IMR-90 (cell line): ENCODE measurements at regions not wholly inside any gene's neighbourhood (a gene's known extent, or its start where the extent isn't known, plus 50 kb on each side); places are given as distances from the start of the nearest gene placed in this dataset.

Experiments used
- ATAC-seq: fragments of 200-7000 bp; cut with Tn5 transposase; 2 replicates; pipeline ENCODE4 v1.9.1; 2020; ENCODE audit warnings: low read depth, mild to moderate bottlenecking, moderate library complexity
- BruUV-seq: library from RNA; stranded (reverse); fragments of 400-500 nt; replicated peaks from 2 replicates; lab custom pipeline; 2021; lab: Mats Ljungman, UMichigan
- CTCF ChIA-PET: fragments of 300-600 bp; formaldehyde crosslinking; extraction: SDS; loops from one replicate; lab custom pipeline; 2021; ENCODE audit warnings: antibody characterized with exemption; lab: Yijun Ruan, JAX
- POLR2A ChIA-PET: fragments of 300-600 bp; sonication (Branson Sonifier 250); formaldehyde crosslinking; loops from one replicate; lab custom pipeline; 2022; ENCODE audit warnings: antibody characterized with exemption; ENCODE audit not compliant: unreplicated experiment; lab: Charles Lee
- DNase-seq: peaks from one replicate; pipeline ENCODE4 v3.0.0; 2013
- H2AFZ ChIP-seq: replicated peaks from 2 replicates; pipeline ENCODE3; 2013; ENCODE audit warnings: low read length, mild to moderate bottlenecking; ENCODE audit not compliant: poor library complexity
- H2AK5ac ChIP-seq: 2 replicates; pipeline ENCODE4 v1.6.1; 2013; ENCODE audit warnings: low read depth, low read length, inconsistent platforms
- H2AK9ac ChIP-seq: replicated peaks from 2 replicates; pipeline ENCODE3; 2013; ENCODE audit warnings: mild to moderate bottlenecking, low read depth, low read length, moderate library complexity; ENCODE audit not compliant: poor library complexity
- H2BK120ac ChIP-seq: 2 replicates; pipeline ENCODE4 v1.6.1; 2013; ENCODE audit warnings: low read depth, low read length, inconsistent platforms
- H2BK15ac ChIP-seq: 3 replicates; pipeline ENCODE4 v1.6.1; 2013; ENCODE audit warnings: low read depth, low read length, inconsistent platforms
- H2BK20ac ChIP-seq: 2 replicates; pipeline ENCODE4 v1.6.1; 2013; ENCODE audit warnings: low read depth, mild to moderate bottlenecking, inconsistent platforms, low read length, moderate library complexity
- H2BK5ac ChIP-seq: 2 replicates; pipeline ENCODE4 v1.6.1; 2013; ENCODE audit warnings: mild to moderate bottlenecking, low read depth, low read length, inconsistent platforms; ENCODE audit not compliant: poor library complexity, severe bottlenecking
- H3K14ac ChIP-seq: replicated peaks from 2 replicates; pipeline ENCODE4 v1.6.1; 2013; ENCODE audit warnings: low read depth, low read length, inconsistent platforms
- H3K18ac ChIP-seq: 2 replicates; pipeline ENCODE4 v1.6.1; 2013; ENCODE audit warnings: low read depth, low read length, control low read depth
- H3K23ac ChIP-seq: 2 replicates; pipeline ENCODE4 v1.6.1; 2013; ENCODE audit warnings: low read depth, low read length, inconsistent platforms
- H3K27ac ChIP-seq: 2 replicates; pipeline ENCODE4 v1.5.1; 2013; ENCODE audit warnings: mild to moderate bottlenecking, control low read depth, low read length; ENCODE audit not compliant: insufficient read depth
- H3K27me3 ChIP-seq: 2 replicates; pipeline ENCODE4 v1.6.1; 2013; ENCODE audit warnings: low read length; ENCODE audit not compliant: control insufficient read depth, insufficient read depth
- H3K36me3 ChIP-seq: 2 replicates; pipeline ENCODE4 v1.6.1; 2013; ENCODE audit warnings: low read length, mixed read lengths; ENCODE audit not compliant: control insufficient read depth, insufficient read depth
- H3K4ac ChIP-seq: 2 replicates; pipeline ENCODE4 v1.6.1; 2013; ENCODE audit warnings: low read depth, low read length, inconsistent platforms
- H3K4me1 ChIP-seq: 2 replicates; pipeline ENCODE4 v1.6.1; 2013; ENCODE audit warnings: low read length, mixed read lengths; ENCODE audit not compliant: control insufficient read depth, insufficient read depth
- H3K4me2 ChIP-seq: 2 replicates; pipeline ENCODE4 v1.6.1; 2013; ENCODE audit warnings: low read depth, mild to moderate bottlenecking, control low read depth, low read length, moderate library complexity
- H3K4me3 ChIP-seq: 2 replicates; pipeline ENCODE4 v1.5.1; 2013; ENCODE audit warnings: low read depth, mild to moderate bottlenecking, control low read depth, low read length, moderate library complexity; ENCODE audit not compliant: insufficient read depth
- H3K56ac ChIP-seq: 2 replicates; pipeline ENCODE4 v1.6.1; 2013; ENCODE audit warnings: low read length, inconsistent platforms; ENCODE audit not compliant: insufficient read depth; ENCODE audit errors: extremely low read depth
- H3K79me1 ChIP-seq, 2 experiments: 2 replicates each; pipeline ENCODE4 v1.6.1; 2013; ENCODE audit warnings: low read length in 2 of 2, inconsistent platforms in 1 of 2, low read depth in 1 of 2
- H3K9ac ChIP-seq: 2 replicates; pipeline ENCODE4 v1.6.1; 2013; ENCODE audit warnings: low read depth, low read length, control low read depth
- H3K9me1 ChIP-seq: 2 replicates; pipeline ENCODE4 v1.6.1; 2013; ENCODE audit warnings: low read length, inconsistent platforms; ENCODE audit not compliant: insufficient read depth
- H3K9me3 ChIP-seq: 2 replicates; pipeline ENCODE4 v1.6.1; 2013; ENCODE audit warnings: low read length; ENCODE audit not compliant: control insufficient read depth, insufficient read depth
- H4K20me1 ChIP-seq: 2 replicates; pipeline ENCODE4 v1.6.1; 2013; ENCODE audit warnings: low read length, inconsistent platforms; ENCODE audit not compliant: insufficient read depth
- H4K5ac ChIP-seq: 2 replicates; pipeline ENCODE4 v1.6.1; 2013; ENCODE audit warnings: mild to moderate bottlenecking, low read depth, low read length, control low read depth
- H4K8ac ChIP-seq, 2 experiments: 2 replicates each; pipeline ENCODE4 v1.6.1; 2013; ENCODE audit warnings: low read depth in 2 of 2, low read length in 2 of 2, control low read depth in 1 of 2, inconsistent platforms in 1 of 2
- H4K91ac ChIP-seq: 2 replicates; pipeline ENCODE4 v1.6.1; 2013; ENCODE audit warnings: low read depth, low read length, inconsistent platforms; ENCODE audit not compliant: insufficient read depth
- CEBPB ChIP-seq: IDR thresholded peaks from 2 replicates; pipeline ENCODE4 v1.6.1; 2012; ENCODE audit warnings: low read depth, low read length, improper control_type of control experiment
- MAFK ChIP-seq: IDR thresholded peaks from 2 replicates; pipeline ENCODE4 v1.6.1; 2012; ENCODE audit warnings: low read depth, low read length, improper control_type of control experiment
- MXI1 ChIP-seq: IDR thresholded peaks from 2 replicates; pipeline ENCODE4 v1.6.1; 2012; ENCODE audit warnings: low read depth, mild to moderate bottlenecking, low read length, moderate library complexity, borderline replicate concordance
- NFE2L2 ChIP-seq: fragments of 150-350 bp; IDR thresholded peaks from 2 replicates; pipeline ENCODE4 v1.6.1; 2016; ENCODE audit warnings: low read depth, mild to moderate bottlenecking, low read length
- RAD21 ChIP-seq: IDR thresholded peaks from 2 replicates; pipeline ENCODE4 v1.6.1; 2012; ENCODE audit warnings: low read length, improper control_type of control experiment
- RFX5 ChIP-seq: IDR thresholded peaks from 2 replicates; pipeline ENCODE4 v1.8.0; 2012; ENCODE audit warnings: low read depth, mild to moderate bottlenecking, low read length, moderate library complexity
- WGBS, 2 experiments: methylation state at CpG; one replicate each; pipeline versions ENCODE4 v1.1.5 to v1.1.7; 2013; ENCODE audit warnings: missing lambda C conversion rate in 2 of 2; ENCODE audit not compliant: insufficient read length in 1 of 2; ENCODE audit errors: extremely low coverage in 2 of 2; 5-methylcytosine and 5-hydroxymethylcytosine counted together
- dilution Hi-C: fragments of 300-500 bp; cut with HindIII; formaldehyde crosslinking; loops from one replicate; pipeline ENCODE4 v1.14.3; 2018; ENCODE audit warnings: low sequenced_read_pairs; ENCODE audit not compliant: unreplicated experiment
- in situ Hi-C: fragments of 300-500 bp; cut with MboI; formaldehyde crosslinking; loops from 3 replicates; pipeline ENCODE4 v1.14.3; 2019; ENCODE audit warnings: low sequenced_read_pairs, inconsistent platforms, mixed read lengths
- intact Hi-C: fragments of 100-400 bp; cut with micrococcal nuclease; formaldehyde crosslinking; loops from 2 replicates; pipeline ENCODE4 v1.10.0; 2022
- TF ChIP-seq, protein P1 (sequence below): conservative IDR thresholded peaks from 2 replicates; pipeline ENCODE4 v1.5.1; 2012; ENCODE audit warnings: mild to moderate bottlenecking, low read depth, low read length, improper control_type of control experiment

- Histone ChIP-seq H3K4ac (no peak overlapping the region), H2BK5ac (no peak overlapping the region), H3K36me3 (no peaks in the 10 kb centered on the region), H3K56ac (no peak overlapping the region), H3K9me3 (no peaks in the 10 kb centered on the region), H3K4me1 (no peaks in the 10 kb centered on the region), H3K23ac (no peak overlapping the region), H3K9ac (no peak overlapping the region), H3K27ac (no peak overlapping the region), H4K20me1 (no peaks in the 10 kb centered on the region), H4K5ac (no peak overlapping the region), H3K27me3 (no peaks in the 10 kb centered on the region), H2BK15ac (no peak overlapping the region), H3K14ac (no peak overlapping the region), H3K4me3 (no peak overlapping the region), H4K8ac (no peak overlapping the region), H4K91ac (no peak overlapping the region), H2BK120ac (no peak overlapping the region), H2AK9ac (no peak overlapping the region), H3K9me1 (no peaks in the 10 kb centered on the region), H3K18ac (no peak overlapping the region), H3K79me1 (no peaks in the 10 kb centered on the region), H2AFZ (no peak overlapping the region), H3K4me2 (no peak overlapping the region), H2AK5ac (no peak overlapping the region), H2BK20ac (no peak overlapping the region)
- DNase-seq (peak; percentile 7), ATAC-seq (no peak)
- intact Hi-C loops (no loop called here), in situ Hi-C loops (no loop called here), dilution Hi-C loops (no loop called here)
- no CpG with 5 or more reads among the region's 2 CpGs for WGBS, 2 experiments
- CTCF ChIA-PET, result no interaction called here
- TF ChIP-seq CEBPB, result no peak
- TF ChIP-seq MAFK, result no peak
- TF ChIP-seq NFE2L2, result no peak
- no peak for TF ChIP-seq RAD21
- no peak for TF ChIP-seq MXI1
- no peak for TF ChIP-seq RFX5
- TF ChIP-seq, protein P1, sequence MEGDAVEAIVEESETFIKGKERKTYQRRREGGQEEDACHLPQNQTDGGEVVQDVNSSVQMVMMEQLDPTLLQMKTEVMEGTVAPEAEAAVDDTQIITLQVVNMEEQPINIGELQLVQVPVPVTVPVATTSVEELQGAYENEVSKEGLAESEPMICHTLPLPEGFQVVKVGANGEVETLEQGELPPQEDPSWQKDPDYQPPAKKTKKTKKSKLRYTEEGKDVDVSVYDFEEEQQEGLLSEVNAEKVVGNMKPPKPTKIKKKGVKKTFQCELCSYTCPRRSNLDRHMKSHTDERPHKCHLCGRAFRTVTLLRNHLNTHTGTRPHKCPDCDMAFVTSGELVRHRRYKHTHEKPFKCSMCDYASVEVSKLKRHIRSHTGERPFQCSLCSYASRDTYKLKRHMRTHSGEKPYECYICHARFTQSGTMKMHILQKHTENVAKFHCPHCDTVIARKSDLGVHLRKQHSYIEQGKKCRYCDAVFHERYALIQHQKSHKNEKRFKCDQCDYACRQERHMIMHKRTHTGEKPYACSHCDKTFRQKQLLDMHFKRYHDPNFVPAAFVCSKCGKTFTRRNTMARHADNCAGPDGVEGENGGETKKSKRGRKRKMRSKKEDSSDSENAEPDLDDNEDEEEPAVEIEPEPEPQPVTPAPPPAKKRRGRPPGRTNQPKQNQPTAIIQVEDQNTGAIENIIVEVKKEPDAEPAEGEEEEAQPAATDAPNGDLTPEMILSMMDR, result no peak
- BruUV-seq, result no TSS peak
- POLR2A ChIA-PET, result no interaction called here
Measured at GRCh38 chr3:105284876-105285275, 81.8 kb upstream of the ALCAM start.
